Caco-2 (cell line): ENCODE measurements at regions not wholly inside any gene's neighbourhood (a gene's known extent, or its start where the extent isn't known, plus 50 kb on each side); places are given as distances from the start of the nearest gene placed in this dataset.

ENCODE experiments used
- BruUV-seq: library from RNA; stranded (reverse); fragments of 400-500 nt; replicated peaks from 2 replicates; lab custom pipeline; 2021; lab: Mats Ljungman, UMichigan
- CTCF ChIA-PET: fragments of 300-600 bp; sonication (Branson Sonifier 250); formaldehyde crosslinking; loops from one replicate; lab custom pipeline; 2022; ENCODE audit warnings: antibody characterized with exemption; lab: Charles Lee
- POLR2A ChIA-PET: fragments of 300-600 bp; sonication (Branson Sonifier 250); formaldehyde crosslinking; loops from one replicate; lab custom pipeline; 2022; ENCODE audit warnings: antibody characterized with exemption; lab: Charles Lee
- DNase-seq, 2 experiments: peaks; one replicate each; pipeline versions ENCODE4 v3.0.0 to v3.0.0-alpha.2; 2020 to 2022
- H3K27me3 ChIP-seq: replicated peaks from 2 replicates; pipeline ENCODE4 v1.6.0; 2011; ENCODE audit warnings: low read length; ENCODE audit not compliant: control insufficient read depth, insufficient read depth
- H3K36me3 ChIP-seq: 2 replicates; pipeline ENCODE4 v1.5.1; 2011; ENCODE audit warnings: low read length; ENCODE audit not compliant: control insufficient read depth, insufficient read depth
- H3K4me1 ChIP-seq: fragments of 250-450 bp; sonication (Bioruptor Pico); 2 replicates; pipeline ENCODE4 v1.5.1; 2020; ENCODE audit warnings: mild to moderate bottlenecking
- H3K4me3 ChIP-seq: 2 replicates; pipeline ENCODE4 v1.5.1; 2011; ENCODE audit warnings: low read depth, mild to moderate bottlenecking, control low read depth, low read length
- H3K9me3 ChIP-seq: fragments of 250-450 bp; sonication (Bioruptor Pico); 2 replicates; pipeline ENCODE4 v1.5.1; 2020; ENCODE audit warnings: mild to moderate bottlenecking, moderate library complexity
- H3K27ac Mint-ChIP-seq: one replicate; pipeline ENCODE4 v1.8.0; 2022; ENCODE audit warnings: mixed read lengths; ENCODE audit not compliant: unreplicated experiment
- H3K27me3 Mint-ChIP-seq: one replicate; pipeline ENCODE4 v1.8.0; 2022; ENCODE audit warnings: mixed read lengths; ENCODE audit not compliant: insufficient read depth, unreplicated experiment
- H3K36me3 Mint-ChIP-seq: one replicate; pipeline ENCODE4 v1.8.0; 2022; ENCODE audit warnings: mild to moderate bottlenecking, mixed read lengths; ENCODE audit not compliant: insufficient read depth, unreplicated experiment
- H3K4me1 Mint-ChIP-seq: one replicate; pipeline ENCODE4 v1.8.0; 2022; ENCODE audit warnings: low read depth, mixed read lengths; ENCODE audit not compliant: unreplicated experiment
- H3K4me3 Mint-ChIP-seq: one replicate; pipeline ENCODE4 v1.8.0; 2022; ENCODE audit warnings: mild to moderate bottlenecking, moderate library complexity, mixed read lengths; ENCODE audit not compliant: unreplicated experiment
- H3K9me3 Mint-ChIP-seq: one replicate; pipeline ENCODE4 v1.8.0; 2022; ENCODE audit warnings: mixed read lengths; ENCODE audit not compliant: unreplicated experiment
- CTCF ChIP-seq, 2 experiments: fragments of 200-600 bp in 1 of 2; IDR thresholded peaks; 1 replicate in 1 of 2; 2 replicates in 1 of 2; pipeline versions ENCODE4 v1.5.1 to v1.8.0; 2011 to 2022; ENCODE audit warnings: antibody characterized with exemption in 1 of 2, control low read depth in 1 of 2, inconsistent platforms in 1 of 2, low read depth in 1 of 2, low read length in 1 of 2, mild to moderate bottlenecking in 1 of 2, moderate library complexity in 1 of 2; ENCODE audit not compliant: insufficient read depth in 1 of 2, severe bottlenecking in 1 of 2, unreplicated experiment in 1 of 2
- intact Hi-C: fragments of 100-400 bp; cut with micrococcal nuclease; formaldehyde crosslinking; loops from one replicate; pipeline ENCODE4 v1.10.0; 2022; ENCODE audit not compliant: unreplicated experiment

GRCh38 chr2:180609626-180610340 is 370.6 kb upstream of the UBE2E3 start:
- no peak for DNase-seq
- ChIA-PET POLR2A (no interaction called here), CTCF (no interaction called here)
- no TSS peak for BruUV-seq
- intact Hi-C loops = loop anchor here (5.0 to 10.0 kb wide), 3 partner anchors 155 to 487 kb away; no protein-coding TSS in a partner anchor
- Histone ChIP-seq H3K4me1 (no peaks in the 10 kb centered on the region), H3K4me3 (no peak overlapping the region), H3K27me3 (no peaks in the 10 kb centered on the region), H3K36me3 (no peaks in the 10 kb centered on the region), H3K9me3 (no peaks in the 10 kb centered on the region)
- peaks cover 4% of the 10 kb centered on the region for H3K27me3 Mint-ChIP-seq
- no peak overlapping the region for H3K4me3 Mint-ChIP-seq
- H3K4me1 Mint-ChIP-seq = peaks cover 7% of the 10 kb centered on the region
- no peak overlapping the region for H3K27ac Mint-ChIP-seq
- no peak for TF ChIP-seq CTCF (IDR thresholded peaks at IDR 0.05; ENCODE audit: insufficient read depth in 1 of 2, low read depth in 1 of 2, low read length in 1 of 2, severe bottlenecking in 1 of 2, unreplicated experiment in 1 of 2)
- H3K36me3 Mint-ChIP-seq = no peaks in the 10 kb centered on the region
- H3K9me3 Mint-ChIP-seq = no peaks in the 10 kb centered on the region

- Mint-ChIP-seq H3K27me3 (peaks cover 4% of the 10 kb centered on the region), H3K36me3 (no peaks in the 10 kb centered on the region), H3K9me3 (no peaks in the 10 kb centered on the region), H3K4me1 (peaks cover 7% of the 10 kb centered on the region), H3K4me3 (no peak overlapping the region), H3K27ac (no peak overlapping the region)
- no peaks in the 10 kb centered on the region for H3K27me3 ChIP-seq
- ChIA-PET POLR2A (interaction anchor here (0.6 kb wide), 1 partner anchor 373 kb away, joined by 4 read pairs; no protein-coding TSS in a partner anchor), CTCF (no interaction called here)
- BruUV-seq = no TSS peak
- no peak overlapping the region for H3K4me3 ChIP-seq
- peak; percentile 32 to 36 for DNase-seq
- H3K4me1 ChIP-seq = no peaks in the 10 kb centered on the region
- no peak for TF ChIP-seq CTCF (IDR thresholded peaks at IDR 0.05; ENCODE audit: insufficient read depth in 1 of 2, low read depth in 1 of 2, low read length in 1 of 2, severe bottlenecking in 1 of 2, unreplicated experiment in 1 of 2)
- H3K36me3 ChIP-seq = no peaks in the 10 kb centered on the region
- intact Hi-C loops = loop anchor here (5.0 to 10.0 kb wide), 3 partner anchors 157 to 485 kb away; no protein-coding TSS in a partner anchor
- no peaks in the 10 kb centered on the region for H3K9me3 ChIP-seq
Measured at GRCh38 chr2:180607514-180608049, 372.8 kb upstream of the UBE2E3 start.

- H3K27ac Mint-ChIP-seq = no peak overlapping the region
- no peaks in the 10 kb centered on the region for H3K9me3 Mint-ChIP-seq
- H3K27me3 Mint-ChIP-seq = no peaks in the 10 kb centered on the region
- peak; percentile 41 to 49 for TF ChIP-seq CTCF (IDR thresholded peaks at IDR 0.05; ENCODE audit: insufficient read depth in 1 of 2, low read depth in 1 of 2, low read length in 1 of 2, severe bottlenecking in 1 of 2, unreplicated experiment in 1 of 2)
- DNase-seq = peak in 1 of 2 experiments; percentile 19
- peaks cover 7% of the 10 kb centered on the region for H3K4me1 Mint-ChIP-seq
- Histone ChIP-seq H3K4me3 (no peak overlapping the region), H3K4me1 (no peaks in the 10 kb centered on the region), H3K36me3 (no peaks in the 10 kb centered on the region), H3K27me3 (no peaks in the 10 kb centered on the region), H3K9me3 (no peaks in the 10 kb centered on the region)
- ChIA-PET CTCF (no interaction called here), POLR2A (no interaction called here)
- H3K4me3 Mint-ChIP-seq = no peak overlapping the region
- intact Hi-C loops = loop anchor here (10.0 kb wide), 2 partner anchors 161 to 191 kb away; no protein-coding TSS in a partner anchor
- H3K36me3 Mint-ChIP-seq = no peaks in the 10 kb centered on the region
- BruUV-seq = no TSS peak
Measured at GRCh38 chr2:180604077-180604476, 376.3 kb upstream of the UBE2E3 start.
